Hippocampal formation (tissue), 2 donors: ENCODE measurements at regions not wholly inside any gene's neighbourhood (a gene's known extent, or its start where the extent isn't known, plus 50 kb on each side); places are given as distances from the start of the nearest gene placed in this dataset.
A peak's percentile ranks its signal among the peaks of the same experiment; 100 is the strongest.

ENCODE experiments used
- DNase-seq, 2 donors: peaks; one replicate each; lab custom pipeline; 2025; lab: John Stamatoyannopoulos, UW

DNA sequence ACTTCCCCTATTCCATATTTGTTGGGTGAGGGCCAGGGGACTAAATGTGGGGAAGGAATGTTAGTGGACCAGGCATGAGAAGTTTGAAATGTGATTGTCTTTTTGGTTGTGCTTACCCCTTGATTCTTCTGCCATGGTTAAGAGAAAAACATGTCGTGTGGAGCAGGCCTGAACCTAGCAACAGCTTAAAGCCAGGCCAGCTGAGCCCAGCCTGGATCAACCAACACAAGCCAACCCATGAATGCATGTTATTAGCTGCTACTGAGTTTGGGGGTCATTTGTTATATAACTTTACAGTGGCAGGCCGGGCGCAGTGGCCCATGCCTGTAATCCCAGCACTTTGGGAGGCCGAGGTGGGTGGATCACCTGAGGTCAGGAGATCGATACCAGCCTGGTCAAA is 52.4 kb upstream of the TRIO start:
- DNase-seq, result no peak

DNA sequence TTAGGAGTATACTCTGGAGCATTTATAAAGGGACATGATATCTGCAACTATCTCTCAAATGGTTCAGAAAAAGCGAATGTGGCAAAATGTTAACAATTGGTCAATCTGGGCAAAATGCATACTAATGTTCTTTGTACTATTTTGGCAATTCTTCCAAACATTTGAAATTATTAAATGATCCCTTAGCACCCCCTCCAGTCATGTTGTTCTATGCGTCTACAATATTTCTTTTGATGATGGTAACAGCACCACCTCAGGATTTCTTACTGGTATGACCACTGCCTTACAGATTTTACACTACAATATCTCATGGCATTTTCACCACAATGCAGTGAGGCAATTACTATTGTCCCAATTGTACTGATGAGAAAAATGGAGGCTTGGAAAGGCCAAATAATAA is 52.9 kb upstream of the TRIO start:
- DNase-seq, result no peak

DNA sequence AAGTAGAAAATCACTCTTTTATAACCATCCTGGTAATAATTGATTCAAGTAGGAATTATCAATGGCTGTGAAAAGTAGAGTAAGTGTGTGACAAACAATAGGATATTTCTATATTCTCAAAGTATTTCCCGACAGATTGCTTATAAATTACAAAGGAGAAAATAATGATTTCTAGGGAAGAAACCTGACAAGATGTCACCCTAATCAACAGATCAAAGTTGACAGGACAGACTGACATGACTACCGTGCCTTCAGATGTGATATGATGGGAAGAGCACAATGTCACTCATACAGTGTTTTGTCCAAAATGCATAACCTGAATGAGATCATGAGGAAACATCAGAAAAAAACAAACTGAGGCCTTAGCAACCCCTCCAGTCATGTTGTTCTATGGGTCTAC is 53.9 kb upstream of the TRIO start:
- no peak for DNase-seq

DNA sequence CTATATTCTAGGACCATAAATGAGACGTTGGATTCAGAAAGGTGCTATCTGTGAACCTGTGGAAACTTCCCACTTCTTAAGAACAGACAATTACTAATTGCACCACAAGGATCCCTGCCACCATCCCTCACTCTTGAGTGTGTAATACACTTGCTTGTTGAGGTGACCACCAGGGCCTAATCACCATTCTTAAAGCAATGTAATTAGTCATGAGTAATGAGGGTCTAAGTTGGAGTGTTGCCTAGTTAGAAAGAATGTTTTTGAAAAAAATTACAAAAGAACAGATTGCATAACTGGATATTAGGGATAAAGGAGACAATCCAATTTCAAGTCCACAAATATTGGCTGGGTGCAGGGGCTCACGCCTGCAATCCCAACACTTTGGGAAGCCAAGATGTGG is 56.9 kb upstream of the TRIO start:
- DNase-seq, result no peak

DNA sequence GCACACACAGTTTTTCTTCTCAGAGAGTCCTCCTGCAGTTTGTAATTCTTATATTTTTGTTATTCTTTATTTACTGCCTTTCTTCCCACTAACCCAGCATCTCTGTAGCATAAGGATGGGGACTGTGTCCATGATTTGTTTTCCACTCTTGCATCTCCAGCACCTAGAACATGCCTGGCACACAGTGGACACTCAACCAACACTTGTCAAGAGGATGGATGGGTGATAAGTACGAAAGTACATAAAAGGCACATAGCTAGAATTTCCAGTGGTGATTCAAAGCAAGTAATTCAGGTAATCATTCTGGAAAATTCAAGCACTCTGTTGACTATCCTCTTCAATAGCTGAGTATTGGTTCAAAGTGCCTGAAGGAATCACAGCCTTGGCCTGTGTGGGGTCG is 60.2 kb upstream of the TRIO start:
- no peak for DNase-seq

DNA sequence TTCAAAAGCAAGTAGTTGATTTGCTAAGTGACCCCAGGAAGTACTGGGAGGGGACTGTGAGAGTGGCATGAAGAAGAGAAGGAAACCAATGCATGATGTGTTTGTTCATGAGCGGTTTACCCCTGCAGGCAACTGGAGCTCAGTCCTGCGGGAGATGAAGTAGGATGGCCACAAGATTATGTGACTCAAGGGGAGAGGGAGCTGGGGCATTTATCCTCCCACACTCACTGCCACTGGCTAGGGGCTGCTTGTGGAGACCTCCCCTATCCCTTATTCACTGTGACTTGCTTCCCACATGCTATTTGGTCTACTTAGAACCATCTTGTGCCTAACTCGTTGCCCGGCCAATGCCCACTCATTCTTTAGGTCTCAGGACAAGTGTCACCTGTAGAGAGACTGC is 60.6 kb upstream of the TRIO start:
- DNase-seq, result no peak

DNA sequence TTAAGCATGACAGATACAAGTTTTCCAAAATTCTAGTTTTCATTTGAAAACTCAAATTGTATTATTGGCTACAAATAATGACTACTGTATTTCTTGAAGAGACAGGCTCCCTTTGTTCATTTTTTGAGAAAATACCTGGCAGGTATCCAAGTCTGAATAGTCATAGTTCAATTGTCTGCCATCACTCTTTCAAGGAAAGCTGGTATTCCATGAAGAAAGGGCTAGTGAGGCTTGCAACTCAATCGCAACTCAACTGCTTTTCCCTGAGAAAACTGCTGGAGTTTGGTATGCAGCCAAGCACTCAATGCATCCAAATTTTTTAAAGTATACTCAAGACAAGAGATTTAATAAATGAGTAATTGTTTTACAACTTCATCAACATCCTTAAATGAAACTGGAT is 61.4 kb upstream of the TRIO start:
- no peak for DNase-seq

DNA sequence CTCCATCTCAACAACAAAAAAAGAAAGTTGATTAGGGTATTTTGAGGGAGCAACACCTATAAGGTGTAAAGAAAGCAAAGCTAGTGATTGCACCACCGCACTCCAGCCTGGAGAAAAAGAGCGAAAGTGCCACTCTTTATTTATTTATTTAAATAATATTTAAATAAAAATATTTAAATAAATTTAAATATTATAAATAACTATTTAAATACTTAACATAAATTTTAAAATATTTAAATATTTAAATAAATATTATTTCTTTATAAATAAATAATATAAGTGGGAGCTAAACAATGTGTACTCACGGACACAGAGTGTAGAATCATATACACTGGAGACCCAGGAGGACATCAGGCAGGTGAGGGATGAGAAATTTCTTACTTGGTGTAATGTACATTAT is 64.4 kb upstream of the TRIO start:
- DNase-seq, result no peak

DNA sequence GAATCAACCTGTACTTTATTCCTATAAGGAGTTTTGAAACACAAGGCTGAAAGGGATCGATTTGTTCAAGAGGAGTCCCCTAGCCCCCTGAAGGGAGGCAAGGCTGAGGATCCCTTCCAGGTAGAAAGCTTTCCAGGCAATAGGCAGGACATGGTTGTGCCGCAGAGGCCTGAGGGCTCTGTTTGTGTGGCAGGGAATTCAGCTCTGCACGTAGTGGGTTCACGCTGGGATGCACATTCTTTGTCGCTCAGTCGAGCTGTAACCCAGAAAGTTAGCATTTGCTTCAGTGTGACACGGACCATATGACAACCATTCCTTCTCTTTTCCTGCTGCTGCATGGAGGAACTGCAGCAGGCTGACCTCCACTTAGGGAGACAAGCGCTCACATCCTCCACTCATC is 65.6 kb upstream of the TRIO start:
- no peak for DNase-seq

DNA sequence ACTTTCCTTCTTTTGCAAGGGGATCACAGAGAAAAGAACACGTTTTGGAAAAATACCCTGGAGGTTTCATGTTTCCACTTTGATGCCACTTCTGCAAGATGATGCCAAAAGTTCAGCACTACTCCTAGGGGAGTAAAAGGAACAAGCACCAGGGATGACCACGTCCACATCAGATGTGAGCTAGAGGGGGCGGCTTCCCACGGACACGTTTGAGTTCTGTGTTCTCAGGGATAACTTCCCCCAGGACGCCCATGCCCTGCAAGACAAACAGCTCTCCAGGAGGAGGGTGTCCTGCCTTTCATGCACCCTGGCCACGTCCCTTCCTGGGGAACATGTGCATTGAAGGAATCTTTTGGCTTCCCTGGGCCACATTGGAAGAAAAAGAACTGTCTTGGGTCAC is 66.6 kb upstream of the TRIO start:
- no peak for DNase-seq

DNA sequence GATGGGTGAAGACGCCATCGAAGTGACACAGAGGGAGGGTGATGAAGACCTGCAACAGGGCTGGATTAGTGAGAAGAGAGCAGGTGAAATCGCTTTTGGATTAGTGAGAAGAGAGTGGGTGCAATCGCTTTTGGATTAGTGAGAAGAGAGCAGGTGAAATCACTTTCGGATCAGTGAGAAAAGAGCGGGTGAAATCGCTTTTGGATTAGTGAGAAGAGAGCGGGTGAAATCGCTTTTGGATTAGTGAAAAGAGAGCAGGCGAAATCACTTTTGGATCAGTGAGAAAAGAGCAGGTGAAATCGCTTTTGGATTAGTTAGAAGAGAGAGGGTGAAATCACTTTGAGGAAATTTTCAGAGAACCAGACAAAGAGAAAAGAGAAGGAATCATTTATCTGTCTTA is 67.2 kb upstream of the TRIO start:
- DNase-seq, result no peak

DNA sequence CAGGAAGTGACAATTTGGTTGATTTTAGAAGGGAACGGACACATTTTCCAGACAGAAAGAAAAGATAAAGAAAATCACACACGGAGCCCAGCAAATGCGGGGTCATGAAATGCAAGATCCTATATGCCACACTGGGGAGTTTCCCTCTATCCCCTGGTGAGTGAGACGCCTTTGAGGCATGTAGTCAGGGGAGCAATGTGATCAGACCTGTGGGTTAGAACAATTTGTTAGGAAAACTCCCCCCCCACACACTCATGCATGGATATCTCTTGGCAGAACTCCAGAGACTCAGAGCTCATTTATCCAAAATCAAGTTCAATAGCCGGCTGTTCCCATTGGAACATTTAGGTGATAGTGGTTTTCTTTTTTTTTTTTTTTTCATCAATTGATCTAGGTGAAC is 71.7 kb upstream of the TRIO start:
- no peak for DNase-seq

DNA sequence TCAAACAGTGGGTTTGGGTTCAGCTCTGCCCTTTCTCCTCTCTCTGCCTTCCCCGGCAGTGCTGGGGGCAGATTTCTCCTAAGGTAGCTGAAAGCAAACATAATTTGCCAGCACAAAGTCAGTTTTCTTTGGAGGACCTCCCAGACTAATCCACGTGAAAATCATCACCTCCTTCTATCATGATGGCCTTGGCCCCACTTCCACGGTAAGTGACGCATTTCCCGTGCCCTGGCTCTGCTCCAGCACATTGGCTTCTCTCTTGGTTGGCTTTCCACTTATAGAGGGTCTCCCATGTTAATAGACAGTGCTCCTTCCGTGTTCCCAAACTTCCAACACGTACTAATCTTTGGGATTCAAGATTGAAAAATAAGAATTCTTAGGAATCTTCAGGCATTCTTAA is 74.1 kb upstream of the TRIO start:
- no peak for DNase-seq

DNA sequence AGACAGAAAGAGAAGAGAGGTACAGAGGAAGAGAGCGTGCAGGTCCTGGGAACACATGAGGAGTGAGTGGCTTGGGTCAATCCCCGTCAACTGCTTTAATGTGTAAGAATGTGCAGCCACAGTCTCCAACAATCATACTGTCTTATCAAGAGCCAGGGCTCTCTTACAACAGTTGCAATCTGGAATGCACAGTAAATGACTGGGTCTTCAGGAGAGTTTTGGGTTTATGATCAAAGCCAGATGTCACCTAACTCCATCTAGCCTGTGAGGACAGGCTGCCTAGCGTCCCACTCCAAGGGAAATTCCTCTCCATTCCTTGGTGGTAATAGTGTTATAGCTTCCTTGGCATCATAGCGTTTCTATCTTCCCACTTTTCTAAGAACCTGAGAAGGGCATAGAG is 75.0 kb upstream of the TRIO start:
- no peak for DNase-seq

DNA sequence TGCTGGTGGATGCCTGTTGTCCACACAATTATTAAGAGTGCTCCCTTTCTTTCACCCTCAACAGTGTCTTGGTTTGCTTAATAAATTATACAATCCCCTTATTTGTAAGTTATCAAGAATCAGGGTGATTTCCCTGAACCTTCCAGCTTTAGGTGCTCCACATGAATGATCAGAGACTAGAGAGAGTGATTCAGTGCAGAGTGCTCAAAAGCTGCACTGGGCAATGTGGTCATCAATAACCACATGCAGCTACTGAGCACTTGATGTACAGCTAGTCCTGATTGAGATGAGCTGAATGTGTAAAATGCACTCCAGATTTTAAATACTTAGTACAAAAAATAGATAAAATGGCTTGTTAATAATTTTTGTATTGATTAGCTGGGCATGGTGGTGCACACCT is 76.8 kb upstream of the TRIO start:
- no peak for DNase-seq

DNA sequence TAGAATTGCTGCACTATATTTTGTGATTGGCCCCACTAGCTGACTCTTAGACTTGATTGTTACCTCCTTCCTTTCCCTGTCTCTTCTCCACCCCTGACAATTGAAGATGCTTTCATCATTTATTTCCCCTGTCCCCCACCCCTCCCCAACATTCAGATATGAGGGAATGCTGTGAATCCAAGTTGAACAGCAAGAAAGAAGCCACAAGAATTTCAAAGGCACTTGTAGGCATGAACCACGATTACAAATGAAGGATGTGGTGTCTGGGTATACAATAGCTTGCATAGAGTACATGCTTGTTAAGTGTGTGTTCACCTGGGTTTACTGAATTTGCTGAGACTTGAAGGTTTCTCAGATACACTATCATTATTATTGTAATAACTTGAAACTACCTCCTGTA is 78.3 kb upstream of the TRIO start:
- no peak for DNase-seq

DNA sequence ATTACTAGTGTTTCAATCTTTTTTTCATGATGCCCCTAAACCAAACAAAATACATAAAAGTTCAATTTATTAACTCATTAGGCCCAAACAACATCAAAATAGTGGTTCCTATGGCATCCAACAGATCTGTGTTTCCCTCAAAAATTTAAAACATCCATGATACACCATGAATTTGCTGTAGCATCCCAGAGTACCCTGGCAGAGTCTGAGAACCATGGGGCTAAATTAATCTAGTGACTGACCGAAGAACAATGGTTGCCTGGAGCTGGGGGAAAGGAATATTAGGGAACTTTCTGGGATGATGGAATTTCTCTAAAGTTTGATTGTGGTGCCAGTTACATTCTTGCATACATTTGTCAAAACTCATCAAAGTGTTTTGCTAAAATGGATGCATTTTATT is 79.5 kb upstream of the TRIO start:
- no peak for DNase-seq

DNA sequence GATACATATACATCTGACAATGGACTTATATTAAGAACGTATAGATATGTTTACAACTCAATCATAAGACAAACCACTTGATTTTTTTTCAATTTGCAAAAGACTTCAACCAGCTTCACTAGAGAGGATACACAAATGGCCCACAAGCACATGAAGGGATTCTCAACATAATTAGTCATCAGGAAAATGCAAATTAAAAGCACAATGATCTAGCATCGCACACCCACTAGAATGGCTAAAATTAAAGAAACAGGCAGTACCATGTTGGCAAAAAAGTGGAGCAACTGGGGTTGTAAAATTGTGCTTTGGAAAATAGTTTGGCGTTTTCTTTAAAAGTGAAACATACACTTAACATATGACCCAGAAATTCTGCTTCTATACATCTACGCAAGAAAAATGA is 80.0 kb upstream of the TRIO start:
- DNase-seq, result peak in 1 of 2 donors; percentile 8

DNA sequence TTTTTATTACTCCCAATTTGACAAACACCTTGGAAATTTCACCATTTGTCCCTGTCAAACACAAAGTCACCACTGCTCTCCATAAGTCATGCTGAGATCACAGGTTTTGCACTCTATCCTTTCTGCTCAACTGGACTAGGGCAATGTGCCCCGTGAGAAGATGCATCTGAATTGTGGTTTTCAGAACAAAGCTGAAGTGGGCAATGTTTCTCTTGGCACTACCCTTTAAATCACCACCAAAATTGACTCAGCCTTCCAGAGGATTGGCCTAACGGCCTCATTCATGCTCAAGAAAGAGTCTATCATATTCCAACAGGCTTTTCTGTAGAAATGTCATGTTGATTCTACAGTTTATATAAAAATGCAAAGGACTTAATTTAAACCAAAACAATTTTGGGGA is 81.0 kb upstream of the TRIO start:
- no peak for DNase-seq

DNA sequence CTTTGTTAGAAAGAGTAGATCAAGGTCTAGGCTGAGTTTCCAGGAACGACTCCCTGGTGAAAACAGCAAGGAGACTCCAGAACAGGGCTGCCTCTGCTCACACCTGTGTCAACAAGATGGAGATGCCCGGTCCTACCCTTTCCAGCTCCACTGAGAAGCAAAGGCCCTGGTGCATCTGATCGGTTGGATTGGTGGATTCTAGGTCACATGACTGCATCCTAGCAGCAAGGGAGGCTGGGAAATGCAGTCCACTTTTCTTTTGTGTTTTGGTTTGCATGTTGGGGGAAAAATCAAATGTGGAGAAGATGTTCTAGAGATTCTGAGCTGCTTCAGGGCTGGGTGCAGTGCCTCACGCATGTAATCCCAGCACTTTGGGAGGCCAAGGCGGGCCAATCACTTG is 82.0 kb upstream of the TRIO start:
- DNase-seq, result no peak

DNA sequence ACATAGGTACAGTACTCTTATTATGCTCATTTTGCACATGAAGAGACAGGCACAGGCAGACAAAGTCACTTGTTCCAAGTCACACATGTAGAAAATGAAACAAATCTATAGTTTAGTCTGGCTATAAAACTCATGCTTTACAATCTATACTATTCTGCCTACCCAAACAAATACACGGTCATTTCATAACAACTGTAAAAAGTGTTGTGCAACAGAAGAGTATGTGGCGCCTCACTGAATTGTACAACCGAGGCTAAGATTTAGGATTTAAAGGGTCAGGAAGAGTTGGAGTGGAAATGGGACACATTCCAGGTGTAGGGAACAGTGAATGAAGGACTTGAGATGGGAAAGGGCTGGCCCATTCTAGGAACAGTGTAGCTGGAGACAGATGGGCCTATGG is 82.9 kb upstream of the TRIO start:
- no peak for DNase-seq

DNA sequence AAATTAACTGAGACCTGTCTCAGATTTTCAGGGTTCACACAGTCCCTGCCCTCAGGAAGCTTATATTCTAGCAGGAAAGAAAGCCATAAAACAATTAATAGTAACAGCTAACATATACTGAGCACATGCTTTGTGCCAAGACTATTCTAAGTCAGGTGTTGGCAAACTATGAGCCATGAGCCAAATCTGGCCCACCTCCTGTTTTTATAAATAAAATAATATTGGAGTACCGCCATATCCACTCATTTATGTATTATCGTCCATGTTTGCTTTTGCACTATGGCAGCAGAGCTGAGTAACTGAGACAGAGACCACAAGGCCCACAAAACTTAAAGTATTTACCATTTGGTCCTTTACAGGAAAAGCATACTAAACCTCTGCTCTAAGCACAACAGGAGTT is 83.3 kb upstream of the TRIO start:
- DNase-seq, result no peak

DNA sequence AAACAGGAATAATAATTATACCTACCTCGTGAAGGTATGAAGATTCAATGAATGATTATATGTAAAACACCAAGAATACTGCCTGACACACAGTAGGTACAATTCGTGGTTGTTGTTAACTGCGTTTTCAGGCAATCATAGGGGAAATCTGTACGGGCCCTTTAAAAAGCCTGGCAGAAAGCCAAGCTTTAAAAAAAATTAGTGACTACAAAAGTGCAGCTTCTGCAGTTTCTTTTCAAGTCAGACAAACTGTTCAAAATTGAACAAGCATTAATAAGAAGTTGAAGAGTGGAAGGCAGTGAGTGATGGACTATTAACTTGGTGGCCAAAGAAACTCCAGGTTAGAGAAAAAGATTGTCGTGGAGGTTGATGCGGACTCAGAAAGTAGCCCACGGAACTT is 85.9 kb upstream of the TRIO start:
- DNase-seq, result no peak

DNA sequence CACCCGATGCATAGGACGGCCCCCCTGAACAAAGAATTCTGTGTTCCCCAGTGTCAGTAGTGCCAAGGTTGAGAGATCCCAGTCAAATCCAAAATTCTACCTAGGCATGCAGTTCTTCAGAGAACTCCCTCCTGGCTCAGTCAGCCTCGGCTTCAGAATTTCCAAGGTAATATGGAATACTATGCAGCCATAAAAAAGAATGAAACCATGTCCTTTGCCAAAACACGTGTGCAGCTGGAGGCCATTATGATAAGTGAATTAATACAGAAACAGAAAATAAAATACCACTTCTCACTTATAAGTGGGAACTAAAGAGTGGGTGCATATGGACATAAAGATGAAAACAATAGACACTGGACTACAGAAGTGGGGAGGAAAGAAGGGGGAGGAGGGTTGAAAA is 87.1 kb upstream of the TRIO start:
- DNase-seq, result no peak
